H9 (cell line): ENCODE measurements at regions not wholly inside any gene's neighbourhood (a gene's known extent, or its start where the extent isn't known, plus 50 kb on each side); places are given as distances from the start of the nearest gene placed in this dataset.

Source experiments
- DNase-seq: peaks from one replicate; pipeline ENCODE4 v3.0.0-alpha.2; 2017
- H2AFZ ChIP-seq: one replicate; pipeline ENCODE4 v1.6.1; 2013; ENCODE audit warnings: mild to moderate bottlenecking, low read length, control low read depth, moderate library complexity
- H2AK5ac ChIP-seq: 2 replicates; pipeline ENCODE4 v1.6.1; 2013; ENCODE audit warnings: low read length, control low read depth, mixed read lengths; ENCODE audit not compliant: insufficient read length
- H2BK120ac ChIP-seq: one replicate; pipeline ENCODE4 v1.6.1; 2013; ENCODE audit warnings: low read depth, mild to moderate bottlenecking, low read length, control low read depth, inconsistent platforms; ENCODE audit not compliant: poor library complexity, severe bottlenecking
- H2BK12ac ChIP-seq: 2 replicates; pipeline ENCODE4 v1.6.1; 2013; ENCODE audit warnings: low read length, control low read depth, mixed read lengths, low read depth; ENCODE audit not compliant: insufficient read length
- H2BK15ac ChIP-seq: 2 replicates; pipeline ENCODE4 v1.6.1; 2013; ENCODE audit warnings: low read depth, low read length, control low read depth
- H2BK20ac ChIP-seq: one replicate; pipeline ENCODE4 v1.6.1; 2013; ENCODE audit warnings: low read depth, mild to moderate bottlenecking, low read length, control low read depth, inconsistent platforms; ENCODE audit not compliant: poor library complexity, severe bottlenecking
- H2BK5ac ChIP-seq: 2 replicates; pipeline ENCODE4 v1.6.1; 2013; ENCODE audit warnings: low read length, control low read depth, mixed read lengths; ENCODE audit not compliant: insufficient read length
- H3K14ac ChIP-seq: 2 replicates; pipeline ENCODE4 v1.6.1; 2013; ENCODE audit warnings: low read length, control low read depth; ENCODE audit not compliant: insufficient read depth
- H3K18ac ChIP-seq: 2 replicates; pipeline ENCODE4 v1.6.1; 2013; ENCODE audit warnings: low read depth, mild to moderate bottlenecking, mixed read lengths, low read length, control low read depth; ENCODE audit not compliant: insufficient read length
- H3K23ac ChIP-seq: 2 replicates; pipeline ENCODE4 v1.6.1; 2013; ENCODE audit warnings: low read length, control low read depth, mixed read lengths, low read depth; ENCODE audit not compliant: insufficient read length
- H3K23me2 ChIP-seq: 2 replicates; pipeline ENCODE4 v1.6.1; 2013; ENCODE audit warnings: low read depth, mild to moderate bottlenecking, mixed read lengths, low read length, control low read depth; ENCODE audit not compliant: insufficient read length, poor library complexity, severe bottlenecking
- H3K27ac ChIP-seq: 2 replicates; pipeline ENCODE4 v1.5.1; 2013; ENCODE audit warnings: low read length, control low read depth, mixed read lengths, low read depth; ENCODE audit not compliant: insufficient read length
- H3K27me3 ChIP-seq: 2 replicates; pipeline ENCODE4 v1.6.1; 2013; ENCODE audit warnings: low read length, control low read depth, inconsistent platforms; ENCODE audit not compliant: insufficient read depth
- H3K4ac ChIP-seq: 2 replicates; pipeline ENCODE4 v1.6.1; 2013; ENCODE audit warnings: low read depth, mild to moderate bottlenecking, control low read depth, inconsistent platforms, low read length, moderate library complexity
- H3K4me1 ChIP-seq: 2 replicates; pipeline ENCODE4 v1.6.1; 2013; ENCODE audit warnings: low read length, control low read depth, inconsistent platforms; ENCODE audit not compliant: insufficient read depth
- H3K4me2 ChIP-seq: 2 replicates; pipeline ENCODE4 v1.6.1; 2013; ENCODE audit warnings: low read length, control low read depth, mixed read lengths; ENCODE audit not compliant: insufficient read length, insufficient read depth
- H3K56ac ChIP-seq: 2 replicates; pipeline ENCODE4 v1.6.1; 2013; ENCODE audit warnings: low read depth, mild to moderate bottlenecking, mixed read lengths, low read length, control low read depth; ENCODE audit not compliant: insufficient read length
- H3K79me1 ChIP-seq: 2 replicates; pipeline ENCODE4 v1.6.1; 2013; ENCODE audit warnings: low read depth, mild to moderate bottlenecking, moderate library complexity, low read length, control low read depth, inconsistent platforms; ENCODE audit not compliant: insufficient read depth, poor library complexity, severe bottlenecking
- H3K79me2 ChIP-seq: 2 replicates; pipeline ENCODE4 v1.6.1; 2013; ENCODE audit warnings: low read length, control low read depth, inconsistent platforms; ENCODE audit not compliant: insufficient read depth
- H3K9ac ChIP-seq: 2 replicates; pipeline ENCODE4 v1.6.1; 2013; ENCODE audit warnings: low read length, control low read depth, mixed read lengths; ENCODE audit not compliant: insufficient read length; ENCODE audit errors: extremely low read depth
- H3K9me3 ChIP-seq: one replicate; pipeline ENCODE4 v1.6.1; 2013; ENCODE audit warnings: low read depth, low read length, inconsistent platforms; ENCODE audit not compliant: control insufficient read depth
- H3T11ph ChIP-seq: one replicate; pipeline ENCODE4 v1.6.1; 2013; ENCODE audit warnings: mild to moderate bottlenecking, low read length, control low read depth, inconsistent platforms
- H4K20me1 ChIP-seq: one replicate; pipeline ENCODE4 v1.6.1; 2013; ENCODE audit not compliant: control insufficient read depth, insufficient read length, insufficient read depth
- H4K5ac ChIP-seq: 2 replicates; pipeline ENCODE4 v1.6.1; 2013; ENCODE audit warnings: low read depth, mild to moderate bottlenecking, mixed read lengths, low read length, control low read depth; ENCODE audit not compliant: insufficient read length
- H4K8ac ChIP-seq: replicated peaks from 2 replicates; pipeline ENCODE4 v1.6.1; 2013; ENCODE audit warnings: low read length, control low read depth, mixed read lengths, low read depth; ENCODE audit not compliant: insufficient read length
- H4K91ac ChIP-seq: 2 replicates; pipeline ENCODE4 v1.6.1; 2013; ENCODE audit warnings: low read depth, mild to moderate bottlenecking, moderate library complexity, mixed read lengths, low read length, control low read depth; ENCODE audit not compliant: insufficient read length
- H3K27ac Mint-ChIP-seq, 3 experiments: 2 replicates in 2 of 3; 3 replicates in 1 of 3; pipeline ENCODE4 v1.8.0; 2020 to 2021; ENCODE audit warnings: mixed read lengths in 3 of 3, mild to moderate bottlenecking in 1 of 3, moderate library complexity in 1 of 3
- H3K27me3 Mint-ChIP-seq: 2 replicates; pipeline ENCODE4 v1.8.0; 2021; ENCODE audit warnings: low read depth, mild to moderate bottlenecking, moderate library complexity, mixed read lengths
- H3K36me3 Mint-ChIP-seq, 3 experiments: 2 replicates in 2 of 3; 3 replicates in 1 of 3; pipeline ENCODE4 v1.8.0; 2020 to 2021; ENCODE audit warnings: low read depth in 3 of 3, mixed read lengths in 3 of 3; ENCODE audit not compliant: insufficient read depth in 1 of 3
- H3K4me1 Mint-ChIP-seq, 2 experiments: 2 replicates each; pipeline ENCODE4 v1.8.0; 2020; ENCODE audit warnings: mixed read lengths in 2 of 2
- H3K4me3 Mint-ChIP-seq, 2 experiments: 2 replicates in 1 of 2; 3 replicates in 1 of 2; pipeline ENCODE4 v1.8.0; 2020 to 2021; ENCODE audit warnings: mild to moderate bottlenecking in 2 of 2, mixed read lengths in 2 of 2, moderate library complexity in 1 of 2
- H3K9me3 Mint-ChIP-seq, 2 experiments: 2 replicates in 1 of 2; 3 replicates in 1 of 2; pipeline ENCODE4 v1.8.0; 2020; ENCODE audit warnings: mild to moderate bottlenecking in 2 of 2, mixed read lengths in 2 of 2, moderate library complexity in 1 of 2
- CTCF ChIP-seq: fragments of 200-600 bp; sonication (generic); conservative IDR thresholded peaks from 3 replicates; pipeline ENCODE4 v1.8.0; 2021; ENCODE audit warnings: antibody characterized with exemption, mild to moderate bottlenecking
- WGBS: extraction: QIAGEN DNeasy Blood & Tissue Kit; methylation state at CpG from one replicate; pipeline ENCODE4 v1.1.7; 2013; ENCODE audit warnings: missing lambda C conversion rate, low lambda C conversion rate, mixed read lengths; ENCODE audit not compliant: insufficient read length; ENCODE audit errors: extremely low coverage; 5-methylcytosine and 5-hydroxymethylcytosine counted together

GRCh38 chr13:36608474-36608873 is 65.3 kb upstream of the SERTM1 start:
- Histone ChIP-seq H4K5ac (no peak overlapping the region), H4K20me1 (no peaks in the 10 kb centered on the region), H3K23ac (no peak overlapping the region), H3K9me3 (no peaks in the 10 kb centered on the region), H3K14ac (no peak overlapping the region), H3K79me2 (no peaks in the 10 kb centered on the region), H3K56ac (no peak overlapping the region), H3T11ph (no peak overlapping the region), H2BK5ac (no peak overlapping the region), H3K9ac (no peak overlapping the region), H3K23me2 (no peaks in the 10 kb centered on the region), H2BK15ac (no peak overlapping the region), H2BK20ac (no peak overlapping the region), H4K8ac (no peak overlapping the region), H2AFZ (no peak overlapping the region), H2BK12ac (no peak overlapping the region), H3K4me1 (peaks cover 13% of the 10 kb centered on the region; the same call in 1 of the 2 replicates), H2AK5ac (no peak overlapping the region), H4K91ac (no peak overlapping the region), H2BK120ac (no peak overlapping the region), H3K27ac (no peak overlapping the region), H3K27me3 (no peaks in the 10 kb centered on the region), H3K79me1 (no peaks in the 10 kb centered on the region), H3K18ac (no peak overlapping the region), H3K4me2 (no peak overlapping the region), H3K4ac (no peak overlapping the region)
- DNase-seq, result no peak
- Mint-ChIP-seq H3K36me3 (no peaks in the 10 kb centered on the region), H3K4me3 (no peak overlapping the region), H3K4me1 (peaks cover 28 to 31% of the 10 kb centered on the region in 2 experiments), H3K27ac (no peak overlapping the region), H3K9me3 (no peaks in the 10 kb centered on the region), H3K27me3 (no peaks in the 10 kb centered on the region; the same call in 1 of the 2 replicates)
- no CpG with 5 or more reads among the region's 4 CpGs for WGBS
- no peak for TF ChIP-seq CTCF
